Neuronal stem cell (in vitro differentiated cells): ENCODE measurements at regions not wholly inside any gene's neighbourhood (a gene's known extent, or its start where the extent isn't known, plus 50 kb on each side); places are given as distances from the start of the nearest gene placed in this dataset.

ENCODE experiments used
- DNase-seq: peaks from one replicate; pipeline ENCODE4 v3.0.0-alpha.2; 2013; ENCODE audit warnings: low spot score
- H2AFZ ChIP-seq: one replicate; pipeline ENCODE4 v1.6.1; 2013; ENCODE audit warnings: mild to moderate bottlenecking, low read length, inconsistent platforms
- H2AK5ac ChIP-seq: 2 replicates; pipeline ENCODE4 v1.6.1; 2013; ENCODE audit warnings: low read depth, mild to moderate bottlenecking, inconsistent platforms, low read length, moderate library complexity, mixed read lengths
- H2BK120ac ChIP-seq: 2 replicates; pipeline ENCODE4 v1.6.1; 2013; ENCODE audit warnings: low read depth, mild to moderate bottlenecking, inconsistent platforms, low read length, moderate library complexity, mixed read lengths
- H2BK12ac ChIP-seq: one replicate; pipeline ENCODE4 v1.6.1; 2013; ENCODE audit warnings: low read length, inconsistent platforms
- H2BK15ac ChIP-seq: 2 replicates; pipeline ENCODE4 v1.6.1; 2013; ENCODE audit warnings: mild to moderate bottlenecking, low read length, inconsistent platforms, mixed read lengths
- H2BK5ac ChIP-seq: one replicate; pipeline ENCODE4 v1.6.1; 2013; ENCODE audit warnings: inconsistent platforms, mild to moderate bottlenecking, low read length, moderate library complexity
- H3K14ac ChIP-seq: one replicate; pipeline ENCODE4 v1.6.1; 2013; ENCODE audit warnings: low read length, inconsistent platforms
- H3K18ac ChIP-seq: 2 replicates; pipeline ENCODE4 v1.6.1; 2013; ENCODE audit warnings: low read length, inconsistent platforms
- H3K23ac ChIP-seq: 2 replicates; pipeline ENCODE4 v1.6.1; 2013; ENCODE audit warnings: low read depth, mild to moderate bottlenecking, mixed read lengths, low read length, inconsistent platforms; ENCODE audit not compliant: poor library complexity
- H3K27ac ChIP-seq: replicated peaks from 3 replicates; pipeline ENCODE4 v1.5.1; 2013; ENCODE audit warnings: low read length, inconsistent platforms
- H3K27me3 ChIP-seq, 3 experiments: 2 replicates each; pipeline ENCODE4 v1.6.1; 2013; ENCODE audit warnings: low read length in 3 of 3, mild to moderate bottlenecking in 2 of 3, inconsistent platforms in 1 of 3, low read depth in 1 of 3, mixed read lengths in 1 of 3, moderate library complexity in 1 of 3; ENCODE audit not compliant: control insufficient read depth in 3 of 3, insufficient read depth in 3 of 3
- H3K36me3 ChIP-seq, 2 donors: replicated peaks in 1 of 2; 2 replicates each; pipeline ENCODE4 v1.6.1; 2013; ENCODE audit warnings: low read length in 2 of 2; ENCODE audit not compliant: control insufficient read depth in 2 of 2, insufficient read depth in 2 of 2
- H3K4ac ChIP-seq: 2 replicates; pipeline ENCODE4 v1.6.1; 2013; ENCODE audit warnings: inconsistent platforms, mild to moderate bottlenecking, low read length, moderate library complexity
- H3K4me1 ChIP-seq, 2 donors: 1 replicate in 1 of 2; 2 replicates in 1 of 2; pipeline ENCODE4 v1.6.1; 2013; ENCODE audit warnings: low read length in 2 of 2, low read depth in 1 of 2; ENCODE audit not compliant: control insufficient read depth in 2 of 2, insufficient read depth in 1 of 2
- H3K4me2 ChIP-seq: one replicate; pipeline ENCODE4 v1.6.1; 2013; ENCODE audit warnings: mild to moderate bottlenecking, low read length, inconsistent platforms; ENCODE audit not compliant: insufficient read depth, poor library complexity, severe bottlenecking
- H3K4me3 ChIP-seq, 2 donors: 2 replicates each; pipeline ENCODE4 v1.5.1; 2013; ENCODE audit warnings: low read length in 2 of 2, mild to moderate bottlenecking in 2 of 2, inconsistent platforms in 1 of 2, moderate library complexity in 1 of 2
- H3K79me1 ChIP-seq: one replicate; pipeline ENCODE4 v1.6.1; 2013; ENCODE audit warnings: low read depth, mild to moderate bottlenecking, inconsistent platforms, low read length, moderate library complexity
- H3K9ac ChIP-seq: one replicate; pipeline ENCODE4 v1.6.1; 2013; ENCODE audit warnings: mild to moderate bottlenecking, low read depth, low read length, inconsistent platforms; ENCODE audit not compliant: poor library complexity
- H3K9me3 ChIP-seq, 2 donors: replicated peaks in 1 of 2; 2 replicates each; pipeline versions ENCODE3 to v1.6.1; 2013; ENCODE audit warnings: low read length in 2 of 2, mild to moderate bottlenecking in 2 of 2, inconsistent platforms in 1 of 2, low read depth in 1 of 2, mixed read lengths in 1 of 2, moderate library complexity in 1 of 2; ENCODE audit not compliant: control insufficient read depth in 2 of 2, insufficient read depth in 1 of 2
- H4K8ac ChIP-seq: one replicate; pipeline ENCODE4 v1.6.1; 2013; ENCODE audit warnings: low read depth, mild to moderate bottlenecking, inconsistent platforms, low read length, moderate library complexity
- H4K91ac ChIP-seq: one replicate; pipeline ENCODE4 v1.6.1; 2013; ENCODE audit warnings: low read length, low read depth, mild to moderate bottlenecking, inconsistent platforms; ENCODE audit not compliant: poor library complexity
- WGBS, 2 donors: extraction: QIAGEN DNeasy Blood & Tissue Kit; methylation state at CpG; one replicate each; pipeline ENCODE4 v1.1.7; 2013; ENCODE audit warnings: missing lambda C conversion rate in 2 of 2, mixed read lengths in 1 of 2; ENCODE audit not compliant: insufficient read length in 2 of 2, insufficient replicate concordance in 1 of 2; ENCODE audit errors: extremely low coverage in 2 of 2; 5-methylcytosine and 5-hydroxymethylcytosine counted together

DNA sequence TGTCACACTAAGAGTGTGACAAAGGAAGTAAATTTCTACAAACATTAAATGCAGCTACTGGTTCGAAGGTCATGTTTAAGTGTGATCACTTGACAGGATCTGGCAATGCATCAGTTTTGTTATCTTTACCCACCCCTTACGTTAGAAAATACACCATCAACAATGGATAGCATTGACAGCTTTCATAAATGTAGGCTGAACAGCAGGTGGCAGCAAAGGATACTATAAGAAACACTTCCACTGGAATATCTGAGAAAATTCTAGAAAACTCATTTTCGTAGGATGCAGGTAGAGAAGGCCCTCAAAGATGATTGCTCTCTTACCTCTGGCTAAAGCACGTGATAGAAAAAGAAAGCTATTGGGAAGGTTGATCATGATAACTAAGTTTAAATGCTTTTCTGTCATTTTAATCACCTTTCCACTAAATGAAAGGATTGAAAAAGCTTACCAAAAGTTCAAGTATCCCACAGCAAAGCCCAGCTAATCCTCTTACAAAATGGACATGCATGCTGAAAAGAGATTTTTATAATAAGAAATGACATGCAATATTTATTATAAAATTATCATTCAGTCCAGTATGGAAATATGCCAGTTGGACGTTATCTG, 292.5 kb downstream of the PARP8 start:
- H3K9ac ChIP-seq = no peak overlapping the region
- H3K4ac ChIP-seq = no peak overlapping the region
- H3K27me3 ChIP-seq = peaks cover 0 to 32% (median 7%) of the 10 kb centered on the region in 3 experiments
- H2BK120ac ChIP-seq = no peak overlapping the region
- DNase-seq = peak; percentile 12
- H2BK15ac ChIP-seq = no peak overlapping the region
- H3K14ac ChIP-seq = no peak overlapping the region
- no peak overlapping the region for H4K8ac ChIP-seq
- no peak overlapping the region for H3K4me3 ChIP-seq
- no peak overlapping the region for H2AK5ac ChIP-seq
- no peaks in the 10 kb centered on the region for H3K36me3 ChIP-seq
- H3K4me2 ChIP-seq = no peak overlapping the region
- no peak overlapping the region for H2BK12ac ChIP-seq
- no peak overlapping the region for H2BK5ac ChIP-seq
- H3K23ac ChIP-seq = no peak overlapping the region
- H2AFZ ChIP-seq = no peak overlapping the region
- H3K27ac ChIP-seq = no peak overlapping the region
- H4K91ac ChIP-seq = no peak overlapping the region
- no peaks in the 10 kb centered on the region for H3K9me3 ChIP-seq
- H3K18ac ChIP-seq = no peak overlapping the region
- peaks cover 0 to 3% of the 10 kb centered on the region in 2 donors for H3K4me1 ChIP-seq
- H3K79me1 ChIP-seq = no peaks in the 10 kb centered on the region
- no CpG with 5 or more reads among the region's 5 CpGs for WGBS, 2 donors

DNA sequence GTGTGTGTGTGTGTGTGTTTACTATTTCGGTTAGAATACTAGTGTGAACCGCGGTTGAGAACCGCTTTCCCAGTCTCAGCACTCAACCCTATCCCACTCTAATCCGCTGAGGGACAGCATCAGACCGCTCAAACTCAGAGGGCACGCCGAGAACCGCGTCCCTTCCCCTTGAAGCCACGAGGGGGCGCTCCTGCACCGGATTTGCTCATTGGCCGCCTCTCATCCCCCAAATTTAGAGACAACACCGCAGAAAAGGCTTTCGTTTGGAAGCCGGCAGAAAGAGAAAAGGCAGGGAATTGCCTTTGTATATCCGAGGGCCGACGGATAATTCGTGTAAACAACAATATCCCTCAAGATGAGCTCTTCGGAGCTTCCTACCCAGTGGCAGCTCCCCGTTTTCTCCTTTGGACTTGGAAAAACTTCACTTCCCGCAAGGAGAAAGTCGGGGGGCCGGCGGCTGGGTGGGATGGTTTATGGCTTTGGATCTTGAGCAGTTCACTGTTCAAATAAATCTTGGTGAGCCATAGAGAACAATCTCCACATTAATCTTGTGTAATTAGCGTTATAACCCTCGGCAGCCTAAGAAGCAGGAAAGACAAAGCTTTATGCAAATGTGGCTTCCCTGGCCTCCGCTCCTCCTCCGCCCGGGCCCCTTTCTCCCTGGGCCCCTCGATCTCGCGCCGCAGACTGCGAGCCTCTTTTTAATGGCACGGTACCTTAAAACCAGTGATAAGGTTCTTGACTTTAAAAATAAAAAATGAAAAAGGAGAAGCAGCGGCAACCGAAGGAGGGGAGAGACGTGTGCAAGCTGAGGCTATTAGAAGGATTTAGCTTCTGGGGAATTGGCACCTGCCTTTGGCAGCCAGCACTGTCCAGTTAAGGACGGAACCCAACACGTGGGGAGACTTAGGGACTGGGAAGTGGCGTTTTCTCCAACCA, 296.8 kb downstream of the PARP8 start:
- peak overlapping the region; percentile 75 for H2AFZ ChIP-seq
- H3K27me3 ChIP-seq = peaks cover 2 to 73% (median 48%) of the 10 kb centered on the region in 3 experiments
- no peak overlapping the region for H2BK120ac ChIP-seq
- peaks cover 4 to 16% of the 10 kb centered on the region in 2 donors for H3K4me1 ChIP-seq
- H3K9ac ChIP-seq = no peak overlapping the region
- no peak overlapping the region for H3K4ac ChIP-seq
- H3K23ac ChIP-seq = no peak overlapping the region
- peak; percentile 81 for DNase-seq
- no peak overlapping the region for H2AK5ac ChIP-seq
- H4K8ac ChIP-seq = no peak overlapping the region
- no peak overlapping the region for H2BK15ac ChIP-seq
- no CpG with 5 or more reads among the region's 44 CpGs for WGBS, 2 donors
- H2BK12ac ChIP-seq = no peak overlapping the region
- no peaks in the 10 kb centered on the region for H3K9me3 ChIP-seq
- H2BK5ac ChIP-seq = no peak overlapping the region
- H3K79me1 ChIP-seq = no peaks in the 10 kb centered on the region
- no peak overlapping the region for H4K91ac ChIP-seq
- H3K4me3 ChIP-seq = peak overlapping the region; percentile 27 to 69
- H3K14ac ChIP-seq = no peak overlapping the region
- H3K4me2 ChIP-seq = peak overlapping the region; percentile 88
- H3K36me3 ChIP-seq = no peaks in the 10 kb centered on the region
- no peak overlapping the region for H3K27ac ChIP-seq
- no peak overlapping the region for H3K18ac ChIP-seq

DNA sequence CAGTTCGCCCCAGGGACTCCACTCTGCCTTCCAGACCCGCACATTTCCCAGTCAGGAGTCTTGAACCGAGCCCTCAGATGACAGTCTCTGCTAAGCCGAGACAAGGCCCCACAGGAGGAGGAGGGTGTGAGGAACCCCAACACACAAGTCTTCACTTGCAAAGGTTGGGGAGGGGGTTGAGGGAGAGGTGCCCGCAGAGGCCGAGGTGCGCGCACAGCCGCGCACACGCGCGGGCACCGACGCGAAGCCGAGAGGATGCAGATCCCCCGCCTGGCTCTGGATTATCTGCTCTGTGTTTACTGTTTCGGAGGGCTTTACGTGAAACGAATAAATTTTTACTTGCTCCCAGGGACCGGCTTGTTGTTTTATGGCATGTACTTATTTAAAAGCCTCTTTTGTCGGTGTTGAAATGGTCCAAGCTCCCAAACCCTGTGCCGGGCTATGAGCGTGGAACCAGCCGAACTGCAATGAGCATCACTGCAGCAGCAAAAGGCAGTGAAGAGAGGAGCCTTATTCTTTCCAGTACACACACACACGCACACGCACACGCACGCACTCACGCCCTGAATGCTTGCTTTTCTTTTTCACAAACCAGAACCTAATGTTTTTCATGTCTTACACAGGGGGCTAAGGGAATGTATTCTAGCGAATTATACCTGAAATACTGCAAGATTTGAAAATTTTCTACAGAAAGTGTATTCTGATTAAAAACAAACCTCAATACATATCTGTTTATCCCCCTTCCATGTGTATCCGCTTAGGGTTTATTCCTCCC, 297.7 kb downstream of the PARP8 start:
- Histone ChIP-seq H3K9ac (no peak overlapping the region), H2BK5ac (no peak overlapping the region), H4K8ac (no peak overlapping the region), H3K27ac (no peak overlapping the region), H2AK5ac (no peak overlapping the region), H3K79me1 (no peaks in the 10 kb centered on the region), H2BK120ac (no peak overlapping the region), H2BK12ac (no peak overlapping the region), H3K4ac (no peak overlapping the region), H3K4me3 (no peak overlapping the region), H3K18ac (no peak overlapping the region), H3K9me3 (no peaks in the 10 kb centered on the region), H3K4me2 (peak overlapping the region; percentile 88), H3K23ac (no peak overlapping the region), H3K14ac (no peak overlapping the region), H2BK15ac (no peak overlapping the region), H2AFZ (peak overlapping the region; percentile 18), H3K36me3 (no peaks in the 10 kb centered on the region), H4K91ac (no peak overlapping the region), H3K4me1 (peaks cover 9 to 18% of the 10 kb centered on the region in 2 donors), H3K27me3 (peaks cover 2 to 79% (median 55%) of the 10 kb centered on the region in 3 experiments)
- WGBS, 2 donors = no CpG with 5 or more reads among the region's 33 CpGs
- DNase-seq = peak; percentile 36
